Neural cell (in vitro differentiated cells): ENCODE measurements at regions not wholly inside any gene's neighbourhood (a gene's known extent, or its start where the extent isn't known, plus 50 kb on each side); places are given as distances from the start of the nearest gene placed in this dataset.

Source experiments
- H2AFZ ChIP-seq: fragments of 200-600, 300-800 bp; sonication (generic), shearing (Covaris generic); 2 replicates; pipeline ENCODE4 v1.6.0; 2014; ENCODE audit warnings: low read depth, mild to moderate bottlenecking, antibody characterized with exemption, low read length, moderate library complexity
- H3F3A ChIP-seq: fragments of 200-600 bp; shearing (Covaris generic); 2 replicates; pipeline ENCODE4 v1.6.1; 2016; ENCODE audit warnings: mild to moderate bottlenecking, moderate library complexity, mixed read lengths, antibody characterized with exemption, low read length; ENCODE audit not compliant: insufficient read depth, poor library complexity, severe bottlenecking
- H3K27ac ChIP-seq: fragments of 200-600, 300-800 bp; sonication (generic), shearing (Covaris generic); 2 replicates; pipeline ENCODE4 v1.5.1; 2014; ENCODE audit warnings: mild to moderate bottlenecking, low read length, moderate library complexity
- H3K27me3 ChIP-seq: fragments of 300-800, 200-600 bp; sonication (generic), shearing (Covaris generic); 2 replicates; pipeline ENCODE4 v1.6.0; 2014; ENCODE audit warnings: mild to moderate bottlenecking, low read depth, low read length, moderate library complexity; ENCODE audit not compliant: insufficient read depth
- H3K36me3 ChIP-seq: fragments of 300-800, 200-600 bp; sonication (generic), shearing (Covaris generic); 2 replicates; pipeline ENCODE4 v1.5.1; 2014; ENCODE audit warnings: mild to moderate bottlenecking, antibody characterized with exemption, low read length, moderate library complexity; ENCODE audit not compliant: insufficient read depth
- H3K4me2 ChIP-seq: fragments of 300-800, 200-600 bp; sonication (generic), shearing (Covaris generic); 2 replicates; pipeline ENCODE4 v1.6.0; 2014; ENCODE audit warnings: mild to moderate bottlenecking, low read length
- H3K4me3 ChIP-seq: fragments of 300-800, 200-600 bp; sonication (generic), shearing (Covaris generic); 2 replicates; pipeline ENCODE4 v1.5.1; 2014; ENCODE audit warnings: mild to moderate bottlenecking, low read length, moderate library complexity
- H3K79me2 ChIP-seq: fragments of 200-600 bp; shearing (Covaris generic); replicated peaks from 2 replicates; pipeline ENCODE4 v1.6.0; 2014; ENCODE audit warnings: mild to moderate bottlenecking, low read length, moderate library complexity; ENCODE audit not compliant: insufficient read depth
- H3K9ac ChIP-seq: fragments of 300-800, 200-600 bp; sonication (generic), shearing (Covaris generic); 2 replicates; pipeline ENCODE4 v1.6.1; 2016; ENCODE audit warnings: mild to moderate bottlenecking, low read length, mixed read lengths
- H3K9me2 ChIP-seq: fragments of 200-600 bp; shearing (Covaris generic); 2 replicates; pipeline ENCODE4 v1.6.1; 2016; ENCODE audit warnings: mild to moderate bottlenecking, low read length, mixed read lengths; ENCODE audit not compliant: insufficient read depth
- H3K9me3 ChIP-seq: fragments of 200-600, 300-800 bp; sonication (generic), shearing (Covaris generic); 2 replicates; pipeline ENCODE4 v1.6.1; 2016; ENCODE audit warnings: mild to moderate bottlenecking, mixed run types, low read length, moderate library complexity, mixed read lengths
- H4K20me1 ChIP-seq: fragments of 200-600 bp; shearing (Covaris generic); 2 replicates; pipeline ENCODE4 v1.6.1; 2016; ENCODE audit warnings: mild to moderate bottlenecking, mixed run types; ENCODE audit not compliant: insufficient read depth
- CTCF ChIP-seq: fragments of 450-650 bp; IDR thresholded peaks from 2 replicates; pipeline ENCODE4 v1.5.1; 2014; ENCODE audit warnings: antibody characterized with exemption, mild to moderate bottlenecking, moderate library complexity; ENCODE audit not compliant: poor library complexity, severe bottlenecking
- EP300 ChIP-seq: fragments of 450-650 bp; conservative IDR thresholded peaks from 2 replicates; pipeline ENCODE4 v1.6.1; 2014; ENCODE audit warnings: antibody characterized with exemption, mild to moderate bottlenecking, moderate library complexity; ENCODE audit not compliant: poor library complexity, severe bottlenecking
- EZH2 ChIP-seq: fragments of 200-600, 300-800 bp; shearing (Covaris generic), sonication (generic); IDR thresholded peaks from 2 replicates; pipeline ENCODE4 v1.6.1; 2014; ENCODE audit warnings: antibody characterized with exemption, low read length, borderline replicate concordance, mild to moderate bottlenecking; ENCODE audit not compliant: insufficient read depth, poor library complexity, severe bottlenecking
- MXI1 ChIP-seq: fragments of 450-650 bp; conservative IDR thresholded peaks from 2 replicates; pipeline ENCODE4 v1.6.1; 2014; ENCODE audit warnings: antibody characterized with exemption, mild to moderate bottlenecking; ENCODE audit not compliant: poor library complexity, severe bottlenecking
- POLR2AphosphoS5 ChIP-seq: IDR thresholded peaks from 2 replicates; pipeline ENCODE4 v1.6.1; 2012
- RAD21 ChIP-seq: fragments of 450-650 bp; conservative IDR thresholded peaks from 2 replicates; pipeline ENCODE4 v1.6.1; 2014; ENCODE audit warnings: antibody characterized with exemption, mild to moderate bottlenecking, moderate library complexity
- SMC3 ChIP-seq: fragments of 450-650 bp; conservative IDR thresholded peaks from 2 replicates; pipeline ENCODE4 v1.6.1; 2014; ENCODE audit warnings: antibody characterized with exemption, mild to moderate bottlenecking, moderate library complexity; ENCODE audit not compliant: poor library complexity
- TAF1 ChIP-seq: IDR thresholded peaks from 2 replicates; pipeline ENCODE4 v1.6.1; 2012; ENCODE audit warnings: low read depth
- TF ChIP-seq, protein P1 (sequence below): IDR thresholded peaks from 2 replicates; pipeline ENCODE4 v1.6.1; 2012; ENCODE audit warnings: borderline replicate concordance

DNA sequence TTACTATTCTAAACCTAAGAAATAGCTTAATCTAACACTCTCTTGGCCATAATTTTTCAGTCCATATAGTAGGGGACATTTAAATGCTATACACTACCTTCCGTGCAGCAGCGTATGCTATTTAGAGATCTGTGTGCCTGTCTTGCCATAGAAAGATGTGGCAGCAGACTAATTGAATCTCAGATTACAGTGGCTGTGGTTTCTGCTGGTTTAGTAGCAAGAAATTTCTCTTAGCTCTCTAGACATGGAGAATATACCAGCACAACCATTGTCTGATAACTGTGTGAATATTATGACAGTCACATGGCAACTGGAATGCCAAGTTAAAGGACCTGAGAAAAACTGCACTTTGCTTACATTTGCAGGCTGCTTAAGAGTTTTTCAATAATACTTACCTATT lies 672.4 kb upstream of the MIR17HG start:
- H3K9me2 ChIP-seq: no peaks in the 10 kb centered on the region
- TF ChIP-seq POLR2AphosphoS5 (peak; percentile 57), RAD21 (no peak), EP300 (peak; percentile 30)

GRCh38 chr13:90680826-90681225 lies 666.7 kb upstream of the MIR17HG start:
- TF ChIP-seq EP300: no peak
- no peak for TF ChIP-seq RAD21
- no peak for TF ChIP-seq SMC3
- no peak for TF ChIP-seq TAF1
- TF ChIP-seq POLR2AphosphoS5: no peak
- no peak for TF ChIP-seq CTCF
- TF ChIP-seq, protein P1, sequence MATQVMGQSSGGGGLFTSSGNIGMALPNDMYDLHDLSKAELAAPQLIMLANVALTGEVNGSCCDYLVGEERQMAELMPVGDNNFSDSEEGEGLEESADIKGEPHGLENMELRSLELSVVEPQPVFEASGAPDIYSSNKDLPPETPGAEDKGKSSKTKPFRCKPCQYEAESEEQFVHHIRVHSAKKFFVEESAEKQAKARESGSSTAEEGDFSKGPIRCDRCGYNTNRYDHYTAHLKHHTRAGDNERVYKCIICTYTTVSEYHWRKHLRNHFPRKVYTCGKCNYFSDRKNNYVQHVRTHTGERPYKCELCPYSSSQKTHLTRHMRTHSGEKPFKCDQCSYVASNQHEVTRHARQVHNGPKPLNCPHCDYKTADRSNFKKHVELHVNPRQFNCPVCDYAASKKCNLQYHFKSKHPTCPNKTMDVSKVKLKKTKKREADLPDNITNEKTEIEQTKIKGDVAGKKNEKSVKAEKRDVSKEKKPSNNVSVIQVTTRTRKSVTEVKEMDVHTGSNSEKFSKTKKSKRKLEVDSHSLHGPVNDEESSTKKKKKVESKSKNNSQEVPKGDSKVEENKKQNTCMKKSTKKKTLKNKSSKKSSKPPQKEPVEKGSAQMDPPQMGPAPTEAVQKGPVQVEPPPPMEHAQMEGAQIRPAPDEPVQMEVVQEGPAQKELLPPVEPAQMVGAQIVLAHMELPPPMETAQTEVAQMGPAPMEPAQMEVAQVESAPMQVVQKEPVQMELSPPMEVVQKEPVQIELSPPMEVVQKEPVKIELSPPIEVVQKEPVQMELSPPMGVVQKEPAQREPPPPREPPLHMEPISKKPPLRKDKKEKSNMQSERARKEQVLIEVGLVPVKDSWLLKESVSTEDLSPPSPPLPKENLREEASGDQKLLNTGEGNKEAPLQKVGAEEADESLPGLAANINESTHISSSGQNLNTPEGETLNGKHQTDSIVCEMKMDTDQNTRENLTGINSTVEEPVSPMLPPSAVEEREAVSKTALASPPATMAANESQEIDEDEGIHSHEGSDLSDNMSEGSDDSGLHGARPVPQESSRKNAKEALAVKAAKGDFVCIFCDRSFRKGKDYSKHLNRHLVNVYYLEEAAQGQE: no peak
- TF ChIP-seq EZH2: no peak
- TF ChIP-seq MXI1: no peak
- no peak overlapping the region for H3K4me3 ChIP-seq
- no peaks in the 10 kb centered on the region for H4K20me1 ChIP-seq
- no peak overlapping the region for H3K9ac ChIP-seq
- no peaks in the 10 kb centered on the region for H3K36me3 ChIP-seq
- H3K9me3 ChIP-seq: no peaks in the 10 kb centered on the region
- H3K9me2 ChIP-seq: no peaks in the 10 kb centered on the region
- no peak overlapping the region for H2AFZ ChIP-seq
- no peak overlapping the region for H3K4me2 ChIP-seq
- H3F3A ChIP-seq: no peaks in the 10 kb centered on the region
- no peaks in the 10 kb centered on the region for H3K79me2 ChIP-seq
- no peaks in the 10 kb centered on the region for H3K27me3 ChIP-seq
- no peak overlapping the region for H3K27ac ChIP-seq

More for the DNA sequence above, 672.4 kb upstream of the MIR17HG start:
- Histone ChIP-seq H3K9me3 (no peaks in the 10 kb centered on the region), H3K27ac (no peak overlapping the region), H3K9ac (no peak overlapping the region), H3K27me3 (no peaks in the 10 kb centered on the region), H4K20me1 (no peaks in the 10 kb centered on the region), H2AFZ (no peak overlapping the region), H3K79me2 (no peaks in the 10 kb centered on the region), H3K4me2 (no peak overlapping the region), H3K4me3 (no peak overlapping the region), H3F3A (no peaks in the 10 kb centered on the region), H3K36me3 (no peaks in the 10 kb centered on the region)

GRCh38 chr13:90683711-90684131 lies 663.8 kb upstream of the MIR17HG start:
- H3K9ac ChIP-seq: no peak overlapping the region
- no peak overlapping the region for H2AFZ ChIP-seq
- no peaks in the 10 kb centered on the region for H4K20me1 ChIP-seq
- no peaks in the 10 kb centered on the region for H3K9me2 ChIP-seq
- TF ChIP-seq POLR2AphosphoS5 (peak; percentile 62), TAF1 (no peak), CTCF (no peak), SMC3 (no peak), EP300 (peak; percentile 76), EZH2 (no peak), MXI1 (no peak), RAD21 (no peak)
- TF ChIP-seq, protein P1: peak; percentile 92
- no peaks in the 10 kb centered on the region for H3K27me3 ChIP-seq
- H3K27ac ChIP-seq: peak overlapping the region; percentile 61
- peaks cover 4% of the 10 kb centered on the region for H3F3A ChIP-seq
- H3K4me2 ChIP-seq: no peak overlapping the region
- no peaks in the 10 kb centered on the region for H3K79me2 ChIP-seq
- H3K36me3 ChIP-seq: no peaks in the 10 kb centered on the region
- no peaks in the 10 kb centered on the region for H3K9me3 ChIP-seq
- no peak overlapping the region for H3K4me3 ChIP-seq
